B cell (primary cell): ENCODE measurements at regions not wholly inside any gene's neighbourhood (a gene's known extent, or its start where the extent isn't known, plus 50 kb on each side); places are given as distances from the start of the nearest gene placed in this dataset.

ENCODE experiments used
- ATAC-seq: fragments of 200-7000 bp; cut with Tn5 transposase; one replicate; pipeline ENCODE4 v1.10.0; 2021; ENCODE audit warnings: low read depth, mild to moderate bottlenecking, moderate number of reproducible peaks, moderate library complexity
- CTCF ChIA-PET: fragments of 350-600 bp; sonication (Branson Sonifier 250); formaldehyde crosslinking; loops from one replicate; lab custom pipeline; 2021; ENCODE audit warnings: antibody characterized with exemption, inconsistent platforms; lab: Charles Lee
- POLR2A ChIA-PET: fragments of 350-600 bp; sonication (Branson Sonifier 250); formaldehyde crosslinking; loops from one replicate; lab custom pipeline; 2021; ENCODE audit warnings: antibody characterized with exemption; lab: Charles Lee
- DNase-seq: peaks from one replicate; pipeline ENCODE4 v3.0.0; 2013
- H2AFZ ChIP-seq: 2 replicates; pipeline ENCODE4 v1.6.1; 2012; ENCODE audit warnings: mild to moderate bottlenecking, low read depth, low read length; ENCODE audit not compliant: insufficient read depth, poor library complexity, severe bottlenecking
- H3K27ac ChIP-seq, 2 donors: 1 replicate in 1 of 2; 2 replicates in 1 of 2; pipeline ENCODE4 v1.5.1; 2012 to 2013; ENCODE audit warnings: low read length in 2 of 2, mild to moderate bottlenecking in 2 of 2, moderate library complexity in 1 of 2
- H3K27me3 ChIP-seq, 4 experiments: fragments of 200-600 bp in 1 of 4; sonication (generic) in 1 of 4; replicated peaks in 1 of 4; 1 replicate in 2 of 4; 2 replicates in 2 of 4; pipeline versions ENCODE4 v1.6.1 to v1.7.0; 2013 to 2016; ENCODE audit warnings: low read length in 3 of 4, mild to moderate bottlenecking in 2 of 4, mixed read lengths in 1 of 4, moderate library complexity in 1 of 4; ENCODE audit not compliant: insufficient read depth in 4 of 4, control insufficient read depth in 3 of 4; ENCODE audit errors: control extremely low read depth in 1 of 4
- H3K36me3 ChIP-seq, 2 experiments: replicated peaks in 1 of 2; 1 replicate in 1 of 2; 2 replicates in 1 of 2; pipeline versions ENCODE4 v1.6.1 to v1.7.1; 2013; ENCODE audit warnings: low read length in 1 of 2; ENCODE audit not compliant: insufficient read depth in 2 of 2, control insufficient read depth in 1 of 2; ENCODE audit errors: control extremely low read depth in 1 of 2, extremely low read depth in 1 of 2
- H3K4me1 ChIP-seq, 2 donors: fragments of 200-600 bp in 1 of 2; sonication (generic) in 1 of 2; 1 replicate in 1 of 2; 2 replicates in 1 of 2; pipeline versions ENCODE4 v1.5.1 to v1.6.1; 2013 to 2017; ENCODE audit warnings: low read length in 2 of 2; ENCODE audit not compliant: control insufficient read depth in 2 of 2, insufficient read depth in 2 of 2
- H3K4me2 ChIP-seq: replicated peaks from 2 replicates; pipeline ENCODE3; 2012; ENCODE audit warnings: mild to moderate bottlenecking, low read depth, low read length; ENCODE audit not compliant: poor library complexity, severe bottlenecking
- H3K4me3 ChIP-seq, 5 experiments: fragments of 200-600 bp in 1 of 5; sonication (generic) in 1 of 5; 1 replicate in 3 of 5; 2 replicates in 2 of 5; pipeline versions ENCODE4 v1.5.1 to v1.7.0; 2011 to 2016; ENCODE audit warnings: low read length in 4 of 5, mild to moderate bottlenecking in 4 of 5, low read depth in 2 of 5, control low read depth in 1 of 5, moderate library complexity in 1 of 5; ENCODE audit not compliant: insufficient read depth in 1 of 5; ENCODE audit errors: control extremely low read depth in 1 of 5, extremely low read depth in 1 of 5
- H3K79me2 ChIP-seq: fragments of 200-600 bp; sonication (generic); one replicate; pipeline ENCODE4 v1.6.0; 2016; ENCODE audit warnings: low read length; ENCODE audit not compliant: control insufficient read depth, insufficient read depth
- H3K9ac ChIP-seq: fragments of 200-600 bp; sonication (generic); 2 replicates; pipeline ENCODE4 v1.6.1; 2017; ENCODE audit warnings: mild to moderate bottlenecking, low read length, moderate library complexity
- H3K9me3 ChIP-seq, 3 donors: one replicate each; pipeline versions ENCODE4 v1.6.1 to v1.7.1; 2013; ENCODE audit warnings: low read length in 2 of 3; ENCODE audit not compliant: control insufficient read depth in 2 of 3, insufficient read depth in 1 of 3; ENCODE audit errors: control extremely low read depth in 1 of 3
- H4K20me1 ChIP-seq: 2 replicates; pipeline ENCODE4 v1.6.0; 2012; ENCODE audit warnings: mild to moderate bottlenecking, low read length; ENCODE audit not compliant: insufficient read depth, control insufficient read depth, poor library complexity, severe bottlenecking
- H3K27ac Mint-ChIP-seq: one replicate; pipeline ENCODE4 v1.8.0; 2021; ENCODE audit warnings: mixed read lengths
- H3K27me3 Mint-ChIP-seq: one replicate; pipeline ENCODE4 v1.8.0; 2021; ENCODE audit warnings: mixed read lengths
- H3K4me1 Mint-ChIP-seq: one replicate; pipeline ENCODE4 v1.8.0; 2021; ENCODE audit warnings: mixed read lengths
- H3K4me3 Mint-ChIP-seq: one replicate; pipeline ENCODE4 v1.8.0; 2021; ENCODE audit warnings: mixed read lengths
- H3K9me3 Mint-ChIP-seq: one replicate; pipeline ENCODE4 v1.8.0; 2022; ENCODE audit warnings: mixed read lengths; ENCODE audit not compliant: insufficient read depth
- EZH2 ChIP-seq: IDR thresholded peaks from 2 replicates; pipeline ENCODE4 v1.6.1; 2012; ENCODE audit warnings: borderline replicate concordance, low read depth, mild to moderate bottlenecking, moderate library complexity, low read length; ENCODE audit not compliant: insufficient read depth, poor library complexity, severe bottlenecking
- WGBS: methylation state at CpG from one replicate; pipeline ENCODE4 v1.1.5; 2013; ENCODE audit warnings: missing lambda C conversion rate; ENCODE audit not compliant: insufficient coverage; 5-methylcytosine and 5-hydroxymethylcytosine counted together
- intact Hi-C: fragments of 100-400 bp; cut with micrococcal nuclease; formaldehyde crosslinking; loops from one replicate; pipeline ENCODE4 v1.10.0; 2022
- TF ChIP-seq, protein P1 (sequence below): fragments of 200-600 bp; IDR thresholded peaks from one replicate; pipeline ENCODE4 v1.8.0; 2022; ENCODE audit warnings: antibody characterized with exemption, mild to moderate bottlenecking

GRCh38 chr15:79204886-79205675 lies 77.4 kb upstream of the ANKRD34C start:
- H3K4me3 Mint-ChIP-seq, result no peak overlapping the region
- Histone ChIP-seq H2AFZ (no peak overlapping the region), H3K36me3 (no peaks in the 10 kb centered on the region), H3K4me2 (no peak overlapping the region), H3K4me1 (no peaks in the 10 kb centered on the region), H4K20me1 (no peaks in the 10 kb centered on the region), H3K9ac (no peak overlapping the region), H3K27ac (no peak overlapping the region), H3K79me2 (no peaks in the 10 kb centered on the region), H3K4me3 (no peak overlapping the region), H3K27me3 (peaks cover 0 to 28% (median 5%) of the 10 kb centered on the region in 4 experiments), H3K9me3 (no peaks in the 10 kb centered on the region)
- DNase-seq (no peak), ATAC-seq (no peak)
- intact Hi-C loops, result no loop called here
- H3K4me1 Mint-ChIP-seq, result no peaks in the 10 kb centered on the region
- no peak overlapping the region for H3K27ac Mint-ChIP-seq
- peaks cover 70% of the 10 kb centered on the region for H3K27me3 Mint-ChIP-seq
- WGBS, result 82% methylated on average over 15 of the region's 16 CpGs
- TF ChIP-seq EZH2, result no peak
- ChIA-PET POLR2A (no interaction called here), CTCF (interaction anchor here (0.9 to 1.6 kb wide), 3 partner anchors 8 to 177 kb away, joined by 3 to 5 read pairs (median 3); no protein-coding TSS in a partner anchor)
- no peaks in the 10 kb centered on the region for H3K9me3 Mint-ChIP-seq

GRCh38 chr15:79198461-79198860 lies 84.1 kb upstream of the ANKRD34C start:
- H3K4me3 ChIP-seq, result no peak overlapping the region
- intact Hi-C loops, result no loop called here
- ChIA-PET CTCF (interaction anchor here (0.8 to 1.7 kb wide), 4 partner anchors 10 to 17 kb away, joined by 3 to 6 read pairs (median 3); no protein-coding TSS in a partner anchor), POLR2A (no interaction called here)
- no peaks in the 10 kb centered on the region for H3K36me3 ChIP-seq
- H3K9ac ChIP-seq, result no peak overlapping the region
- DNase-seq, result no peak
- TF ChIP-seq, protein P1, sequence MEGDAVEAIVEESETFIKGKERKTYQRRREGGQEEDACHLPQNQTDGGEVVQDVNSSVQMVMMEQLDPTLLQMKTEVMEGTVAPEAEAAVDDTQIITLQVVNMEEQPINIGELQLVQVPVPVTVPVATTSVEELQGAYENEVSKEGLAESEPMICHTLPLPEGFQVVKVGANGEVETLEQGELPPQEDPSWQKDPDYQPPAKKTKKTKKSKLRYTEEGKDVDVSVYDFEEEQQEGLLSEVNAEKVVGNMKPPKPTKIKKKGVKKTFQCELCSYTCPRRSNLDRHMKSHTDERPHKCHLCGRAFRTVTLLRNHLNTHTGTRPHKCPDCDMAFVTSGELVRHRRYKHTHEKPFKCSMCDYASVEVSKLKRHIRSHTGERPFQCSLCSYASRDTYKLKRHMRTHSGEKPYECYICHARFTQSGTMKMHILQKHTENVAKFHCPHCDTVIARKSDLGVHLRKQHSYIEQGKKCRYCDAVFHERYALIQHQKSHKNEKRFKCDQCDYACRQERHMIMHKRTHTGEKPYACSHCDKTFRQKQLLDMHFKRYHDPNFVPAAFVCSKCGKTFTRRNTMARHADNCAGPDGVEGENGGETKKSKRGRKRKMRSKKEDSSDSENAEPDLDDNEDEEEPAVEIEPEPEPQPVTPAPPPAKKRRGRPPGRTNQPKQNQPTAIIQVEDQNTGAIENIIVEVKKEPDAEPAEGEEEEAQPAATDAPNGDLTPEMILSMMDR, result no peak
- TF ChIP-seq EZH2, result no peak
- H3K27me3 ChIP-seq, result peaks cover 0 to 6% (median 0%) of the 10 kb centered on the region in 4 experiments
- no peak overlapping the region for H3K27ac ChIP-seq
- no peak for ATAC-seq
- Mint-ChIP-seq H3K27me3 (peaks cover 65% of the 10 kb centered on the region), H3K4me1 (no peaks in the 10 kb centered on the region), H3K9me3 (no peaks in the 10 kb centered on the region), H3K4me3 (no peak overlapping the region), H3K27ac (no peak overlapping the region)
- H3K9me3 ChIP-seq, result no peaks in the 10 kb centered on the region
- H2AFZ ChIP-seq, result no peak overlapping the region
- 95% methylated on average over 5 of the region's 6 CpGs for WGBS
- no peaks in the 10 kb centered on the region for H4K20me1 ChIP-seq
- no peaks in the 10 kb centered on the region for H3K4me1 ChIP-seq
- H3K4me2 ChIP-seq, result no peak overlapping the region
- H3K79me2 ChIP-seq, result no peaks in the 10 kb centered on the region
